ENCODE measurements at regions not wholly inside any gene's neighbourhood (a gene's known extent, or its start where the extent isn't known, plus 50 kb on each side); places are given as distances from the start of the nearest gene placed in this dataset.
A peak's percentile ranks its signal among the peaks of the same experiment; 100 is the strongest.

DNA sequence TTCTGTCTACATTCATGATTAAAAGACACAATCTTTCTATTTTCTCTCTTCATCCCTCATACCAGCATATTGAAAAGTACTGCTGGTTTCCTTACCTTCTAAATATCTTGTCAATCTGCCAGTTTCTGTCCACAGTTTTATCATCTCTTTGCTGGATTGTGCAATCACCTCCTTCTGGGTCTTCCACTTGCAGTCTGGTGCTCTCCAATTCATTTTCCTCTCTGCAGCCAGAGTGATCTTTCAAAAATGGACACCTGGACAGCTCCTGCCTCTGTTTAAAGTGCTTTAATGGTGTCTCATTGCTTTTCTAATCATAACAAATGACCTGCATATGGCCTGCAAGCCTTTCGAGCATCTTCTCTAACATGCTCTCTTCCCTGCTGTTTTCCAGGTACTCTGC lies 94.0 kb downstream of the C1QL2 start:
- Histone ChIP-seq H3K36me3 (ENCODE audit: control insufficient read depth in 2 of 2, insufficient read depth in 1 of 2, low read length in 2 of 2) (no peaks in the 10 kb centered on the region), H3K4me1 (ENCODE audit: control insufficient read depth, insufficient read depth, low read length) (no peaks in the 10 kb centered on the region), H3K27ac (ENCODE audit: extremely low read depth, low read depth, low read length) (no peak overlapping the region), H3K9me3 (ENCODE audit: control insufficient read depth, insufficient read depth, low read depth, low read length) (no peaks in the 10 kb centered on the region), H3K4me3 (ENCODE audit: low read depth, low read length) (no peak overlapping the region)
- TF ChIP-seq ZFP37 (tag by site-specific recombination; IDR thresholded peaks at IDR 0.05) (no peak), ZIC2 (tag by site-specific recombination; IDR thresholded peaks at IDR 0.05) (no peak), ZNF324 (tag by site-specific recombination; IDR thresholded peaks at IDR 0.05) (no peak), ZNF174 (tag by site-specific recombination; IDR thresholded peaks at IDR 0.05) (no peak), REST (tag by site-specific recombination; IDR thresholded peaks at IDR 0.05) (0 out of 2 replicates have a peak, but pooled peaks have one; percentile 51)
- TF ChIP-seq, protein P1, sequence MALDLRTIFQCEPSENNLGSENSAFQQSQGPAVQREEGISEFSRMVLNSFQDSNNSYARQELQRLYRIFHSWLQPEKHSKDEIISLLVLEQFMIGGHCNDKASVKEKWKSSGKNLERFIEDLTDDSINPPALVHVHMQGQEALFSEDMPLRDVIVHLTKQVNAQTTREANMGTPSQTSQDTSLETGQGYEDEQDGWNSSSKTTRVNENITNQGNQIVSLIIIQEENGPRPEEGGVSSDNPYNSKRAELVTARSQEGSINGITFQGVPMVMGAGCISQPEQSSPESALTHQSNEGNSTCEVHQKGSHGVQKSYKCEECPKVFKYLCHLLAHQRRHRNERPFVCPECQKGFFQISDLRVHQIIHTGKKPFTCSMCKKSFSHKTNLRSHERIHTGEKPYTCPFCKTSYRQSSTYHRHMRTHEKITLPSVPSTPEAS (tag by site-specific recombination; IDR thresholded peaks at IDR 0.05), result no peak
- TF ChIP-seq, protein P2, sequence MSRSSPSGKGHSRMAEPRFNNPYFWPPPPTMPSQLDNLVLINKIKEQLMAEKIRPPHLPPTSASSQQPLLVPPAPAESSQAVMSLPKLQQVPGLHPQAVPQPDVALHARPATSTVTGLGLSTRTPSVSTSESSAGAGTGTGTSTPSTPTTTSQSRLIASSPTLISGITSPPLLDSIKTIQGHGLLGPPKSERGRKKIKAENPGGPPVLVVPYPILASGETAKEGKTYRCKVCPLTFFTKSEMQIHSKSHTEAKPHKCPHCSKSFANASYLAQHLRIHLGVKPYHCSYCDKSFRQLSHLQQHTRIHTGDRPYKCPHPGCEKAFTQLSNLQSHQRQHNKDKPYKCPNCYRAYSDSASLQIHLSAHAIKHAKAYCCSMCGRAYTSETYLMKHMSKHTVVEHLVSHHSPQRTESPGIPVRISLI (tag by site-specific recombination; IDR thresholded peaks at IDR 0.05), result no peak
- CTCF ChIA-PET, result interaction anchor here (0.8 to 1.6 kb wide), 2 partner anchors 53 to 62 kb away, joined by 3 to 7 read pairs; no protein-coding TSS in a partner anchor
- POLR2A ChIA-PET, result no interaction called here

DNA sequence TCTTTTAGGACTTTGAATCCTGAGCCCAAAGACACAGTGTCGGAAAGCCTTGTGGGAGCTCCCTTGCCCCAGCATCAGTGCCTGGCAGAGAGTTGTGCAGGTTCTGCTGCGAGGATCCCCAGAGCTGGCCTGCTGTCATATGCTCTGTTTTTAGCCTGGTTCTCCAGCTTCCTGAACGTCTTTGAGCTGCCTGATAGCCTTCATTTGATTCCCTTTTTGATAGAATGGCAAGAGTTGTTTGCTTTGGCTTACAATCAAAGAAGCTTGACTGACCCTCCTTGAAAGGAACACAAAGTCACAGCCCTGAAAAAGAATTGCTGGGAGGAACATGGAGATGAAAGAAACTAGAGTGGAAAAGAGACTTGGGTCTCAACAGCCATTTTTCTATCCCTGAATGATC lies 95.4 kb downstream of the C1QL2 start:
- H3K4me1 ChIP-seq (ENCODE audit: control insufficient read depth, insufficient read depth, low read length), result no peaks in the 10 kb centered on the region
- H3K27ac ChIP-seq (ENCODE audit: extremely low read depth, low read depth, low read length), result no peak overlapping the region
- H3K36me3 ChIP-seq (ENCODE audit: control insufficient read depth in 2 of 2, insufficient read depth in 1 of 2, low read length in 2 of 2), result no peaks in the 10 kb centered on the region
- no peak overlapping the region for H3K4me3 ChIP-seq (ENCODE audit: low read depth, low read length)
- ChIA-PET CTCF (interaction anchor here (0.6 kb wide), 1 partner anchor 40 kb away, joined by 4 read pairs; no protein-coding TSS in a partner anchor), POLR2A (no interaction called here)
- TF ChIP-seq ZNF366 (tag by site-specific recombination; conservative IDR thresholded peaks at IDR 0.05), result no peak
- TF ChIP-seq ZNF777 (tag by site-specific recombination; IDR thresholded peaks at IDR 0.05; ENCODE audit: borderline replicate concordance), result no peak
- TF ChIP-seq, protein P3, sequence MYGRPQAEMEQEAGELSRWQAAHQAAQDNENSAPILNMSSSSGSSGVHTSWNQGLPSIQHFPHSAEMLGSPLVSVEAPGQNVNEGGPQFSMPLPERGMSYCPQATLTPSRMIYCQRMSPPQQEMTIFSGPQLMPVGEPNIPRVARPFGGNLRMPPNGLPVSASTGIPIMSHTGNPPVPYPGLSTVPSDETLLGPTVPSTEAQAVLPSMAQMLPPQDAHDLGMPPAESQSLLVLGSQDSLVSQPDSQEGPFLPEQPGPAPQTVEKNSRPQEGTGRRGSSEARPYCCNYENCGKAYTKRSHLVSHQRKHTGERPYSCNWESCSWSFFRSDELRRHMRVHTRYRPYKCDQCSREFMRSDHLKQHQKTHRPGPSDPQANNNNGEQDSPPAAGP (tag by site-specific recombination; IDR thresholded peaks at IDR 0.05), result no peak
- no peak for TF ChIP-seq ZNF202 (tag by site-specific recombination; IDR thresholded peaks at IDR 0.05; ENCODE audit: borderline replicate concordance)
- TF ChIP-seq ZNF248 (tag by site-specific recombination; IDR thresholded peaks at IDR 0.05), result no peak
- TF ChIP-seq ZNF48 (tag by site-specific recombination; IDR thresholded peaks at IDR 0.05), result no peak
- TF ChIP-seq, protein P1 (tag by site-specific recombination; IDR thresholded peaks at IDR 0.05), result no peak
- no peak for TF ChIP-seq ZBTB6 (tag by site-specific recombination; IDR thresholded peaks at IDR 0.05)
- TF ChIP-seq ZNF596 (tag by site-specific recombination; IDR thresholded peaks at IDR 0.05), result no peak
- TF ChIP-seq ZNF621 (tag by site-specific recombination; IDR thresholded peaks at IDR 0.05), result no peak
- no peak for TF ChIP-seq ZNF311 (tag by site-specific recombination; IDR thresholded peaks at IDR 0.05; ENCODE audit: borderline replicate concordance)
- no peak for TF ChIP-seq ZNF510 (tag by site-specific recombination; IDR thresholded peaks at IDR 0.05; ENCODE audit: insufficient replicate concordance)
- TF ChIP-seq, protein P4, sequence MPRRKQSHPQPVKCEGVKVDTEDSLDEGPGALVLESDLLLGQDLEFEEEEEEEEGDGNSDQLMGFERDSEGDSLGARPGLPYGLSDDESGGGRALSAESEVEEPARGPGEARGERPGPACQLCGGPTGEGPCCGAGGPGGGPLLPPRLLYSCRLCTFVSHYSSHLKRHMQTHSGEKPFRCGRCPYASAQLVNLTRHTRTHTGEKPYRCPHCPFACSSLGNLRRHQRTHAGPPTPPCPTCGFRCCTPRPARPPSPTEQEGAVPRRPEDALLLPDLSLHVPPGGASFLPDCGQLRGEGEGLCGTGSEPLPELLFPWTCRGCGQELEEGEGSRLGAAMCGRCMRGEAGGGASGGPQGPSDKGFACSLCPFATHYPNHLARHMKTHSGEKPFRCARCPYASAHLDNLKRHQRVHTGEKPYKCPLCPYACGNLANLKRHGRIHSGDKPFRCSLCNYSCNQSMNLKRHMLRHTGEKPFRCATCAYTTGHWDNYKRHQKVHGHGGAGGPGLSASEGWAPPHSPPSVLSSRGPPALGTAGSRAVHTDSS (tag by site-specific recombination; IDR thresholded peaks at IDR 0.05), result no peak
- H3K9me3 ChIP-seq (ENCODE audit: control insufficient read depth, insufficient read depth, low read depth, low read length), result no peaks in the 10 kb centered on the region

Measured in HEK293 (cell line).